GM18861 (cell line): ENCODE measurements at regions not wholly inside any gene's neighbourhood (a gene's known extent, or its start where the extent isn't known, plus 50 kb on each side); places are given as distances from the start of the nearest gene placed in this dataset.

Experiments used
- ATAC-seq: cut with Tn5 transposase; IDR thresholded peaks from one replicate; pipeline ENCODE4 v1.9.1; 2021; ENCODE audit not compliant: unreplicated experiment

DNA sequence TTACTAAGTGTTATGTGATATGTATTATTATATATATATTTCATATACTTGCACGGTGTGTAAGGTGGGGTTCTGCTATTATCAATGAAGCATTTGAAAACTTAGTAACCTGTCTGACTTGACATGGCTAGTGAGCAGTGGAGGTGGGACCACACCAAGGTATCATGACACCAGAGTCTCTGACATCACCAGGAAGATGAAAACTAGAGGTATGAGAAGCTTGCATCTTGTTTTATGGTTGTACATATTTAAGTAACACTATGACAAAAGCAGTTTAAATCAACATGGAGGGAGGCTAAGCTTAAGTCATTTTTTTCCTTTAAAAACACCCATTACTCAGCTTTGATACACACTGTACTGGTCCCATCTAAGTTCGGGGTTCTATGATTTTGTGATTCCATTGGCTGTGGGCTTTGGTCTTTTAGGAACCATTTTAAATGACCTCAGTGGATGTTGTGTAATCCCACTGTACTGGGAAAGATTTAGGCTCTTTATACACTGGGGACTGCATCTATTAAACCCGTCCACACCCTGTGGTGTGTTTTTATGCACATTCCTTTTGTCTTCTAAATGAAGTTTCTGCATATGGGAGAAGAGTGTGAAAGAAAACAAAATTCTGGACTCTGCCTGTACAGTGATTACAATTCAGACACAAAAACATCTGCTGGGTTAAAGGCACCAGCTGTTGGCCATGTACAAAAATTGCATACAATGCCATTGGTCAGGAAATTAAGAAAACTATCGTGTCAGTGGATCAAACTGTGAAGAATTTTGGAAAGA, 570.6 kb downstream of the SPRY1 start:
- no peak for ATAC-seq

- no peak for ATAC-seq
Measured at GRCh38 chr4:123972031-123972430, 575.4 kb downstream of the SPRY1 start.

DNA sequence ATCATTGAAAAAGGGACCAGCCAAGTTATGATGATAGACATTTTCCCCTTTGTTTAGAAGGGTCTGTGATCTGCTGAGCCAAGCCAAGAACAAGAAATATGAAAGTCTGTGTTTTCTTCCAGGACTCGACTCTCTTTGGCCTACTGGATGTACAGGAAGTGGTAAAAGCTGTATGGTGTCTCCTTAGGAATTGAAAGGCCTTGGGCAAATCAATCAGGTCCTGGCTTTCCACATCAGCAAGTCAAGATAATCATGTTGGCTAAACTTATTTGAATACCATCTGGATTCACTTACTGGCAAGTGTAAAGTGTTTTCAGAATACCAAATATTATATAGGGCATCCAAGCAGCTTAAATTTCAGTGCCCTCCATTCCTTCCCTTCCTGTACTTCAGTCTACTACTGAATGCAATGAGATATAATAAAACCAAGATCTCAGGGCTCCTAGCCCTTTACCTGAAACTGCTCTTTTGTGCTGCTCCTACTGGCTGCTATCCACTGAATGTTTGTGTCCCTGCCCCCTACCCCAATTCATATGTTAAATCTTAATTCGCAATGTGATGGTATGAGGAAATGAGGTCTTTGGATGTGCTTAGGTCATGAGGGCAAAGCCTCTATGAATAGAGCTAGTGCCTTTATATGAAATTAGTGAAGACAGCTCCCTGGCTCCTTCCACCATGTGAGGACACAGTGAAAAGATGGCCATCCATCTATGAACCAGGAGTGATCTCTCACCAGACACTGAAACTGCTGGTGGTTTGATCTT, 578.0 kb downstream of the SPRY1 start:
- ATAC-seq: no peak

- no peak for ATAC-seq
Measured at GRCh38 chr4:123976285-123976684, 579.7 kb downstream of the SPRY1 start.

GRCh38 chr4:123976819-123977218, 580.2 kb downstream of the SPRY1 start:
- no peak for ATAC-seq

DNA sequence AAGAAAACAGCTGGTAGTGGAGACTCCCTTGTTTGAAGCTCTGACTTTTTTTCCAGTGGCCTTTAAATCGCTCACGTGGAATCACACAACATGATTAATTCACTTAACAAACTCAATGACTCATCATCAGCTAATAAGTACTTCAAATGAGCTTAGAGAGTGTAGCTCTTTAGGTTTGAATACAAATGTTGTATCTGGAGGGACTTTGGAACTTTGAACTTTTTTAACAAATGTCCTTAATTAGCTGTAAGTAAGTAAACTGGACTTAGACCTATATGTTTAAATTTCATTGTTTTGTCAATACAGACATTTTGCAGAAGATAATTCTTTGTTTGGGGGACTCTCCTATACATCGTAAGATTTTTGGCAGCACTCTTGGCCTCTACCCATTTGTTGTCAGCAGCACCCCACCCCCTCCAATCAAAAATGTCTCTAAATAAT, 581.1 kb downstream of the SPRY1 start:
- ATAC-seq: no peak

- ATAC-seq: no peak
Measured at GRCh38 chr4:123978637-123979036, 582.0 kb downstream of the SPRY1 start.

GRCh38 chr4:123980736-123981300, 584.2 kb downstream of the SPRY1 start:
- ATAC-seq: no peak

DNA sequence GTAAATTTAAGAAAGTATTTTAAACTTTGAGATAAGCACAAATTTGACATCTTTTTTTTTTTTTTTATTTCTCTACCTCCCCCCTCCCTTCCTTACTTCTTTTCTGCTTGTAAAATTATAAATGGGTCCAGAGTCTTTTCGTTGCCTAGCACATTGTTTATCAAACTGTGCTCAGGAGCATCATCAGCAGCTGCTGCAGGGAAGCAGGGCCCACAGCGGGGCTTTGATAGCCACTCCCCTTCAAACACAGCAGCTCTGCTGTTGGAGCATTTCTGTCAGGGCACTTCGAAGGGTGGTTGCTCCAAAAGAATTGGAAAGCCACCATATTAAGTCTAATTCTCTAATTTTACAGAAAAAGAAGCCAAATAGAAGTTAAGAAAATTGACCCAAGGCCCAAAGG, 588.3 kb downstream of the SPRY1 start:
- ATAC-seq: no peak

DNA sequence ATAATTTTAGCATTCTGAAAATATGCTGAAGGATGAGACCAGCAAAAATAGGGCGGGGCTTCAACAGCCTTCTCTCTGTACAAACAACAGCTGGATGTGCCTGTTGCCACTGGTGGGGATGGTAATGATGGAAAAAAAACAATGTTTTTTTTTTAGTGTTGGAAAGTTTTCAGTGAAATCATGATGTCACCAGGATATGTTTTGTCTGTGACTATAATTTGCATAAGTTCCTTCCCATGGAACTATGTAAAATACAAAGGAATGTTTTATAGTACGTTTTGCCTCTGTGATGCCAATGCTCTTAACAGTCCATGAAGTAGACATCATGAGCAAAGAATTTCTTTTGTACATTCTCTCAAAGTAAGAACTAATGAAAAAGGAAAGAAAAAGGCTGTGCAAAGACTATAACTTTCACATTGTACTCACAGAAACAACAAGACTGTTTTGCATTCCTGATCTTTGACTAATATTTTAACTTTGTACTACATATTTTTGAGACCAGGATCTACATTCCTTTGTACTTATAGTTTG, 589.7 kb downstream of the SPRY1 start:
- ATAC-seq: no peak

GRCh38 chr4:123987408-123987807, 590.8 kb downstream of the SPRY1 start:
- no peak for ATAC-seq

- ATAC-seq: no peak
Measured at GRCh38 chr4:123990310-123990870, 593.8 kb downstream of the SPRY1 start.

DNA sequence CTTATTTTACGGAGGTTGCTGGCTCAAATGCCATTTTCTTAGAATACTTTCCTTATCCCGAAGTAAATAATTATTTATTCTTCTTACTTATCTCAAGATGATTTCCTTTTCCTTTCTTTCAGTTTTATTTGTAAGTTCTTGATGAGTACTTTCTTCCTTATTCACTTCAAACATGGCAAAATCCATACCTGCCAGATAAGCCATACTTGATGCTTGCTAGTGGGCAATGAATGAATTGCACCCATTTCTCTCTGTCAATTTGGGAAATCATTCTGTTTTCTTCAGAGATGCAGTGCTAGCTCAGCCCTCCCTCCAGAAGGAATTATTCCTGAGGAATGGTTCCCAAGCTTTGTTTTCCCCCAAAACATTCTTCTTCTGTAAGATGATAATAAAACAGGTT, 598.3 kb downstream of the SPRY1 start:
- no peak for ATAC-seq

DNA sequence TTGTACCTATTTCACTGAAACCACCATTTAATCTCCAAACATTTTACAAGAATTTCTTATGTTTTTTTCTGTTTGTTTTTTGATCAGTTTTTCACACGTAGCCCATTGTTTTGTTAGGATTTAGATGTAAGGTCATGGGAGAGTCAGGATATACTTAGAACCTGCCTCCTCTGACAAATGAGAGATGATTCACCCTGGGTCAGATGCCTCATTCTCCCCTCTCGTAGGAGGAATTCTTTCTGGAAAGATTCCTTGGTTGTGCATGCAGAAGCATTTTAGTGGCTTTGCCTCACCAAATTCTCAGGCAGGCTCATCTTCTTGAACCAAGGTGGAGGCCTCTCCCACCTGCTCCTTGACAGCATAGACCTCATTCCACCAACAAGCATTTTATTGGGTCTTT, 599.3 kb downstream of the SPRY1 start:
- ATAC-seq: no peak

DNA sequence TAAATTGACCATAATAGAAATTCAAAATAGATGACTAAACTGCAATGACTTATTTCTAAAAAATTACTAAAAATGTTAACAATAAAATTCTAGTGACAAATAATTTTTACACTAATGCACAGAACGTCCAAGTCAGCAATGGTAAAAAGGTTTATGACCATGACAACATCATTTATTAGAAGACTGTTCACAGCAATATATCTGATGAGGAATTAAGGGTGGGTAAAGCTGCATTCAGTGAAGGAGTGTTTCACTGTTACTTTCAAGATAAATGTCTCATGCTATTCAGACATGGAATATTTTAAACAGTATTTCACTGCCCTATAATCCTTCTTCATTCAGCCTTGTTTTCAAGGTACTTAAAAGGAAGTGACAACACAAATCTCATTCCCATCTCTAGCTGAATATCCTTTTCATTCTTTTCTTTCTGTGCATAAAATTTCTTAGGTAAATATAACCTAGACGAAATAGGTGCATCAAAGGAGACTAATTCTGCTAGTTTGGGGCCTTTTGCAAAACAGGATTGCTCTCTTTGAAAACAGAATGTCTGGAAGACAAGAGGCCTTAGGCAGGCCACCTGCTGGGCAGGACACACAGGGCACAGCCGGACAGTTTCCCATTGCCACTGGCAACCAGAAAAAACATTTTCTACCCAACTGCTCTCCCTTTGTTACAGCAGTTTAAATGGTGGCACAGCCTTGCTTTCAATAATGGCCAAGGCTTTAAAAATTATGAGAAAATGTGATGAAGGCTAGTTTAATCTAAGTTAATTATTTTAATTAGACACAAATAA, 600.3 kb downstream of the SPRY1 start:
- ATAC-seq: no peak

- ATAC-seq: no peak
Measured at GRCh38 chr4:123997776-123998449, 601.3 kb downstream of the SPRY1 start.

DNA sequence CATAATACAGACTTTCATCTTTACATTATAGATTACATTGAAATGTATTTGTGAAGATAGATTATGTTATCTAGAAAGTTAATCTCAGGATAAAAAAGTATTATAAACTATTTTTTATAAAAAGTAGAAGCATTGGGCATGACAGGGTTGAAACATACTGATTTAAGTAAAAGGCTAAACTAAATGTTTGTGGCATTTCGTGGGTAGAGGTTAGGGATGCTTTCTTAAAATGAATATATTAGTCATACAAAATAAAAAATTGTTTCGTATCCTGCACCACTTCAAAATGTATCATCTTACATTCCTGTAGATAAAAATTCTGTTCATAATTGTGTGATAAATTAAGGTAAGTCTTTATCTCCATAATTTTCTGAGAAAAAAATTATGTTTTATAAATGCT, 603.6 kb downstream of the SPRY1 start:
- ATAC-seq: no peak

GRCh38 chr4:124015766-124016165, 619.2 kb downstream of the SPRY1 start:
- no peak for ATAC-seq

DNA sequence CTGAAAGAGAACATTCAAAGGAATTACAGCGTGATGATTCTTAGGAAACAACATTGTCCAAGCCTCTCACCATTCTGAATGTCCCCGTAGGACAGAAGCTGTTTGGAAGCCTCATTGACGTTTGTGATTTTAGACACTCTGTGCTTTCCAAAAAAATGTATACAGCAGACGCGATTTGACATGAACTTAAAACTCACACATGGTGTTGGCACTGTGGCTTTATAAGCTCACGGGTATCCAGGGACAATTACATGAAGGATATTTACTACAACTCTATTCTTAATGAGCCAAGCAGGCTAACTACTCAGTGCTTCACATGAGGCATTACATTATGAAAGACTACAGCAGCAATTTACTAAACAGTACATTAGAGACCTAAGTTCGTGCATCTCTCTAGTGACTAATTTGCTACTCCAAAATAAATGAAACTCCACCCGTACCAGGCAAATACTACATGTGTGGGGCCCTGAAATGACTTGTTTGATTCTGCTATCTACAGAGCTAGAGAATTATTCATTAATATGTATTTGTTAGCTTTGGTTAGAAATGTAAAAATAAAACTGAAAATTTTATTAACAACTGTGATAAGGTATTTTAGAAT, 620.7 kb downstream of the SPRY1 start:
- no peak for ATAC-seq
